SU-DHL-6 (cell line): ENCODE measurements at regions not wholly inside any gene's neighbourhood (a gene's known extent, or its start where the extent isn't known, plus 50 kb on each side); places are given as distances from the start of the nearest gene placed in this dataset.

ENCODE experiments used
- H2AFZ ChIP-seq: fragments of 200-600 bp; sonication (generic); 2 replicates; pipeline ENCODE4 v1.6.1; 2014; ENCODE audit warnings: low read depth, mild to moderate bottlenecking, moderate library complexity, mixed read lengths, antibody characterized with exemption, low read length; ENCODE audit not compliant: severe bottlenecking
- H3F3A ChIP-seq: fragments of 200-600 bp; shearing (Covaris generic); 2 replicates; pipeline ENCODE4 v1.6.0; 2016; ENCODE audit warnings: antibody characterized with exemption, mild to moderate bottlenecking; ENCODE audit not compliant: insufficient read depth
- H3K27ac ChIP-seq: fragments of 200-600 bp; sonication (generic); 2 replicates; pipeline ENCODE4 v1.5.1; 2016; ENCODE audit warnings: low read depth, mild to moderate bottlenecking, low read length, moderate library complexity, mixed read lengths
- H3K27me3 ChIP-seq: fragments of 200-600 bp; sonication (generic), shearing (Covaris generic); 2 replicates; pipeline ENCODE4 v1.6.0; 2014; ENCODE audit warnings: mild to moderate bottlenecking, low read length
- H3K36me3 ChIP-seq: fragments of 200-600 bp; sonication (generic); 2 replicates; pipeline ENCODE4 v1.6.1; 2014; ENCODE audit warnings: mild to moderate bottlenecking, low read length, mixed read lengths
- H3K4me2 ChIP-seq: fragments of 300-600, 200-600 bp; shearing (Covaris generic), sonication (generic); 2 replicates; pipeline ENCODE4 v1.6.0; 2014; ENCODE audit warnings: low read length, low read depth, mild to moderate bottlenecking; ENCODE audit not compliant: poor library complexity, severe bottlenecking
- H3K4me3 ChIP-seq: fragments of 200-600 bp; sonication (generic); 2 replicates; pipeline ENCODE4 v1.5.1; 2014; ENCODE audit warnings: antibody characterized with exemption, low read length, mild to moderate bottlenecking, mixed read lengths; ENCODE audit not compliant: insufficient read depth, poor library complexity, severe bottlenecking
- H3K79me2 ChIP-seq: fragments of 200-600 bp; sonication (generic); 2 replicates; pipeline ENCODE4 v1.6.1; 2014; ENCODE audit warnings: mild to moderate bottlenecking, low read length, moderate library complexity; ENCODE audit not compliant: insufficient read depth
- H3K9ac ChIP-seq: fragments of 200-600 bp; sonication (generic); 2 replicates; pipeline ENCODE4 v1.7.0; 2014; ENCODE audit warnings: mild to moderate bottlenecking, low read length
- H3K9me2 ChIP-seq: fragments of 200-600 bp; sonication (generic); replicated peaks from 2 replicates; pipeline ENCODE4 v1.6.1; 2014; ENCODE audit warnings: low read length; ENCODE audit not compliant: insufficient read depth
- H3K9me3 ChIP-seq: fragments of 200-600 bp; sonication (generic); 2 replicates; pipeline ENCODE4 v1.6.1; 2014; ENCODE audit warnings: low read length, mixed read lengths; ENCODE audit not compliant: insufficient read depth
- H4K20me1 ChIP-seq: fragments of 200-600 bp; sonication (generic); 2 replicates; pipeline ENCODE4 v1.6.1; 2014; ENCODE audit warnings: low read depth, mild to moderate bottlenecking, antibody characterized with exemption, low read length, moderate library complexity, mixed read lengths
- CTCF ChIP-seq: fragments of 200-600 bp; sonication (generic); IDR thresholded peaks from one replicate; pipeline ENCODE4 v1.5.1; 2017; ENCODE audit warnings: antibody characterized with exemption, mild to moderate bottlenecking, low read length, moderate library complexity; ENCODE audit not compliant: insufficient read depth, poor library complexity, severe bottlenecking
- EZH2phosphoT487 ChIP-seq: fragments of 200-600 bp; sonication (generic), shearing (Covaris generic); conservative IDR thresholded peaks from 2 replicates; pipeline ENCODE4 v1.6.1; 2018; ENCODE audit warnings: mild to moderate bottlenecking, antibody characterized with exemption, low read length, moderate library complexity, mixed read lengths

GRCh38 chr10:60728056-60728455 is 50.2 kb upstream of the CDK1 start:
- H3K27ac ChIP-seq: no peak overlapping the region
- H4K20me1 ChIP-seq: no peaks in the 10 kb centered on the region
- H2AFZ ChIP-seq: no peak overlapping the region
- no peaks in the 10 kb centered on the region for H3K79me2 ChIP-seq
- no peaks in the 10 kb centered on the region for H3K9me2 ChIP-seq
- H3K4me3 ChIP-seq: no peak overlapping the region
- no peaks in the 10 kb centered on the region for H3K9me3 ChIP-seq
- TF ChIP-seq CTCF: no peak
- TF ChIP-seq EZH2phosphoT487: no peak
- no peaks in the 10 kb centered on the region for H3K27me3 ChIP-seq
- no peak overlapping the region for H3K4me2 ChIP-seq
- no peak overlapping the region for H3K9ac ChIP-seq
- no peaks in the 10 kb centered on the region for H3K36me3 ChIP-seq
- H3F3A ChIP-seq: no peaks in the 10 kb centered on the region

- Histone ChIP-seq H3K36me3 (no peaks in the 10 kb centered on the region), H2AFZ (no peak overlapping the region), H3K79me2 (no peaks in the 10 kb centered on the region), H3K9me2 (no peaks in the 10 kb centered on the region), H3K4me3 (no peak overlapping the region), H3K9me3 (no peaks in the 10 kb centered on the region), H4K20me1 (no peaks in the 10 kb centered on the region), H3K9ac (no peak overlapping the region), H3F3A (no peaks in the 10 kb centered on the region), H3K27me3 (no peaks in the 10 kb centered on the region), H3K4me2 (no peak overlapping the region), H3K27ac (no peak overlapping the region)
- TF ChIP-seq CTCF (no peak), EZH2phosphoT487 (no peak)
Observed at GRCh38 chr10:60726257-60726656, 52.0 kb upstream of the CDK1 start.

GRCh38 chr10:60722623-60723022 is 55.7 kb upstream of the CDK1 start:
- H3K36me3 ChIP-seq: no peaks in the 10 kb centered on the region
- H3F3A ChIP-seq: no peaks in the 10 kb centered on the region
- no peaks in the 10 kb centered on the region for H3K27me3 ChIP-seq
- H3K27ac ChIP-seq: no peak overlapping the region
- H3K79me2 ChIP-seq: no peaks in the 10 kb centered on the region
- H3K4me2 ChIP-seq: no peak overlapping the region
- H4K20me1 ChIP-seq: no peaks in the 10 kb centered on the region
- no peak for TF ChIP-seq CTCF
- TF ChIP-seq EZH2phosphoT487: no peak
- no peak overlapping the region for H3K4me3 ChIP-seq
- H3K9ac ChIP-seq: no peak overlapping the region
- H3K9me3 ChIP-seq: no peaks in the 10 kb centered on the region
- no peak overlapping the region for H2AFZ ChIP-seq
- no peaks in the 10 kb centered on the region for H3K9me2 ChIP-seq

- TF ChIP-seq CTCF: no peak
- no peak for TF ChIP-seq EZH2phosphoT487
- H3K27me3 ChIP-seq: no peaks in the 10 kb centered on the region
- no peak overlapping the region for H3K27ac ChIP-seq
- H3K4me3 ChIP-seq: no peak overlapping the region
- H3K79me2 ChIP-seq: no peaks in the 10 kb centered on the region
- no peaks in the 10 kb centered on the region for H3F3A ChIP-seq
- H3K9ac ChIP-seq: no peak overlapping the region
- H3K9me2 ChIP-seq: no peaks in the 10 kb centered on the region
- no peaks in the 10 kb centered on the region for H3K36me3 ChIP-seq
- no peaks in the 10 kb centered on the region for H3K9me3 ChIP-seq
- no peak overlapping the region for H3K4me2 ChIP-seq
- H4K20me1 ChIP-seq: no peaks in the 10 kb centered on the region
- no peak overlapping the region for H2AFZ ChIP-seq
Observed at GRCh38 chr10:60719721-60720120, 58.6 kb upstream of the CDK1 start.
